OCI-LY3 (cell line): ENCODE measurements at regions not wholly inside any gene's neighbourhood (a gene's known extent, or its start where the extent isn't known, plus 50 kb on each side); places are given as distances from the start of the nearest gene placed in this dataset.

Source experiments
- H2AFZ ChIP-seq: fragments of 200-600, 300-600 bp; shearing (Covaris generic); 2 replicates; pipeline ENCODE4 v1.6.0; 2014; ENCODE audit warnings: antibody characterized with exemption, low read depth, low read length
- H3K27ac ChIP-seq: fragments of 200-600, 300-600 bp; sonication (generic); 2 replicates; pipeline ENCODE4 v1.5.1; 2014; ENCODE audit warnings: mild to moderate bottlenecking, low read length, moderate library complexity, mixed read lengths
- H3K27me3 ChIP-seq: fragments of 200-600, 300-600 bp; sonication (generic); 2 replicates; pipeline ENCODE4 v1.6.1; 2014; ENCODE audit warnings: low read depth, low read length, mixed read lengths
- H3K36me3 ChIP-seq: fragments of 200-600, 300-600 bp; sonication (generic); replicated peaks from 2 replicates; pipeline ENCODE3; 2014; ENCODE audit warnings: low read depth, low read length, mixed read lengths
- H3K4me1 ChIP-seq: fragments of 300-600, 200-600 bp; sonication (generic); 2 replicates; pipeline ENCODE4 v1.6.1; 2014; ENCODE audit warnings: low read length, mixed read lengths
- H3K4me2 ChIP-seq: fragments of 200-600, 300-600 bp; sonication (generic); 2 replicates; pipeline ENCODE4 v1.6.1; 2014; ENCODE audit warnings: low read length, mixed read lengths
- H3K4me3 ChIP-seq: fragments of 300-600, 200-600 bp; sonication (generic); 2 replicates; pipeline ENCODE4 v1.5.1; 2014; ENCODE audit warnings: antibody characterized with exemption, mild to moderate bottlenecking, low read length, moderate library complexity
- H3K79me2 ChIP-seq: fragments of 300-600, 200-600 bp; shearing (Covaris generic); 2 replicates; pipeline ENCODE4 v1.6.1; 2014; ENCODE audit warnings: mild to moderate bottlenecking, low read length, mixed read lengths
- H3K9ac ChIP-seq: fragments of 300-600, 200-600 bp; shearing (Covaris generic); 2 replicates; pipeline ENCODE4 v1.6.0; 2014; ENCODE audit warnings: mild to moderate bottlenecking, low read length, moderate library complexity
- H3K9me3 ChIP-seq: fragments of 200-600, 300-600 bp; shearing (Covaris generic); 2 replicates; pipeline ENCODE4 v1.6.1; 2014; ENCODE audit warnings: low read length, mixed read lengths; ENCODE audit not compliant: insufficient read depth
- H4K20me1 ChIP-seq: fragments of 200-600, 300-600 bp; sonication (generic); 2 replicates; pipeline ENCODE4 v1.6.1; 2016; ENCODE audit warnings: low read length, mixed read lengths; ENCODE audit not compliant: insufficient read depth
- EZH2phosphoT487 ChIP-seq: fragments of 200-600 bp; shearing (Covaris generic); IDR thresholded peaks from 2 replicates; pipeline ENCODE4 v1.6.1; 2018; ENCODE audit warnings: antibody characterized with exemption, mixed run types, low read depth
- TF ChIP-seq, protein P1 (sequence below): fragments of 200-600, 300-600 bp; sonication (generic); IDR thresholded peaks from 2 replicates; pipeline ENCODE4 v1.5.1; 2014; ENCODE audit warnings: antibody characterized with exemption, low read length, low read depth

GRCh38 chr3:71921036-71921435 is 136.1 kb upstream of the PROK2 start:
- no peak overlapping the region for H3K9ac ChIP-seq
- no peak for TF ChIP-seq EZH2phosphoT487
- TF ChIP-seq, protein P1, sequence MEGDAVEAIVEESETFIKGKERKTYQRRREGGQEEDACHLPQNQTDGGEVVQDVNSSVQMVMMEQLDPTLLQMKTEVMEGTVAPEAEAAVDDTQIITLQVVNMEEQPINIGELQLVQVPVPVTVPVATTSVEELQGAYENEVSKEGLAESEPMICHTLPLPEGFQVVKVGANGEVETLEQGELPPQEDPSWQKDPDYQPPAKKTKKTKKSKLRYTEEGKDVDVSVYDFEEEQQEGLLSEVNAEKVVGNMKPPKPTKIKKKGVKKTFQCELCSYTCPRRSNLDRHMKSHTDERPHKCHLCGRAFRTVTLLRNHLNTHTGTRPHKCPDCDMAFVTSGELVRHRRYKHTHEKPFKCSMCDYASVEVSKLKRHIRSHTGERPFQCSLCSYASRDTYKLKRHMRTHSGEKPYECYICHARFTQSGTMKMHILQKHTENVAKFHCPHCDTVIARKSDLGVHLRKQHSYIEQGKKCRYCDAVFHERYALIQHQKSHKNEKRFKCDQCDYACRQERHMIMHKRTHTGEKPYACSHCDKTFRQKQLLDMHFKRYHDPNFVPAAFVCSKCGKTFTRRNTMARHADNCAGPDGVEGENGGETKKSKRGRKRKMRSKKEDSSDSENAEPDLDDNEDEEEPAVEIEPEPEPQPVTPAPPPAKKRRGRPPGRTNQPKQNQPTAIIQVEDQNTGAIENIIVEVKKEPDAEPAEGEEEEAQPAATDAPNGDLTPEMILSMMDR = no peak
- H3K4me1 ChIP-seq = peaks cover 22% of the 10 kb centered on the region
- no peaks in the 10 kb centered on the region for H3K36me3 ChIP-seq
- H3K27me3 ChIP-seq = peaks cover 95% of the 10 kb centered on the region
- H3K79me2 ChIP-seq = no peaks in the 10 kb centered on the region
- H2AFZ ChIP-seq = no peak overlapping the region
- H3K4me3 ChIP-seq = no peak overlapping the region
- no peak overlapping the region for H3K4me2 ChIP-seq
- H4K20me1 ChIP-seq = peaks cover 64% of the 10 kb centered on the region
- no peak overlapping the region for H3K27ac ChIP-seq
- no peaks in the 10 kb centered on the region for H3K9me3 ChIP-seq

- H3K4me1 ChIP-seq = peaks cover 18% of the 10 kb centered on the region
- no peak overlapping the region for H3K9ac ChIP-seq
- peaks cover 99% of the 10 kb centered on the region for H3K27me3 ChIP-seq
- no peak overlapping the region for H3K4me3 ChIP-seq
- H2AFZ ChIP-seq = no peak overlapping the region
- no peaks in the 10 kb centered on the region for H3K9me3 ChIP-seq
- no peak overlapping the region for H3K27ac ChIP-seq
- H3K79me2 ChIP-seq = no peaks in the 10 kb centered on the region
- H4K20me1 ChIP-seq = peaks cover 61% of the 10 kb centered on the region
- TF ChIP-seq, protein P1 = no peak
- TF ChIP-seq EZH2phosphoT487 = no peak
- no peak overlapping the region for H3K4me2 ChIP-seq
- H3K36me3 ChIP-seq = no peaks in the 10 kb centered on the region
Measured at GRCh38 chr3:71919572-71919971, 134.6 kb upstream of the PROK2 start.

DNA sequence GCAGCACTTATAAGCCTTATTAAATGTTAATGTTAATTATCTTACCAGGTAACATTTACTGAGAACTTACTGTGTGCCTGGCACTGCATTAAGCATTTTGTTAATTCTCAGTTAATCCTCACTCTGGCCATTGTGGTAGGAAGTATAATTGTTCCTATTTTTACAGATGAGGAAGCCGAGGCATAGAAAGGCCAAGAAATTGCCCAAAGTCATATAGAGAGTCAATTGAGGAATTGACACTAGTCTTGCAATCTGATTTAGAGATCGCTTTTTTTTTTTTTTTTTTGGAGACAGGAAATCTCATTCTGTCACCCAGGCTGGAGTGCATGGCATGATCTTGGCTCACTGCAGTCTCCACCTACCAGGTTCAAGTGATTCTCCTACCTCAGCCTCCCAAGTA is 132.6 kb upstream of the PROK2 start:
- no peak overlapping the region for H3K9ac ChIP-seq
- peaks cover 99% of the 10 kb centered on the region for H3K27me3 ChIP-seq
- H3K4me3 ChIP-seq = no peak overlapping the region
- H3K4me2 ChIP-seq = peak overlapping the region; percentile 14
- H2AFZ ChIP-seq = no peak overlapping the region
- no peaks in the 10 kb centered on the region for H3K9me3 ChIP-seq
- H3K27ac ChIP-seq = no peak overlapping the region
- no peaks in the 10 kb centered on the region for H3K79me2 ChIP-seq
- no peak for TF ChIP-seq EZH2phosphoT487
- TF ChIP-seq, protein P1 = no peak
- H3K4me1 ChIP-seq = peaks cover 18% of the 10 kb centered on the region
- H3K36me3 ChIP-seq = no peaks in the 10 kb centered on the region
- H4K20me1 ChIP-seq = peaks cover 52% of the 10 kb centered on the region

GRCh38 chr3:71916747-71917369 is 131.9 kb upstream of the PROK2 start:
- Histone ChIP-seq H3K4me2 (no peak overlapping the region), H3K79me2 (no peaks in the 10 kb centered on the region), H2AFZ (no peak overlapping the region), H4K20me1 (peaks cover 50% of the 10 kb centered on the region), H3K36me3 (no peaks in the 10 kb centered on the region), H3K9me3 (no peaks in the 10 kb centered on the region), H3K4me1 (peaks cover 18% of the 10 kb centered on the region), H3K4me3 (no peak overlapping the region), H3K27ac (no peak overlapping the region), H3K9ac (no peak overlapping the region), H3K27me3 (peaks cover 99% of the 10 kb centered on the region)
- TF ChIP-seq, protein P1 = no peak
- no peak for TF ChIP-seq EZH2phosphoT487
